ENCODE measurements at regions not wholly inside any gene's neighbourhood (a gene's known extent, or its start where the extent isn't known, plus 50 kb on each side); places are given as distances from the start of the nearest gene placed in this dataset.

GRCh38 chr6:169082093-169082492, 171.6 kb downstream of the THBS2 start:
- no peak for DNase-seq
- Mint-ChIP-seq H3K36me3 (ENCODE audit: low read depth) (no peaks in the 10 kb centered on the region), H3K27me3 (ENCODE audit: insufficient read depth) (no peaks in the 10 kb centered on the region), H3K4me3 (no peak overlapping the region), H3K4me1 (no peaks in the 10 kb centered on the region), H3K27ac (no peak overlapping the region), H3K9me3 (peaks cover 2% of the 10 kb centered on the region)
- no peak overlapping the region for H3K9ac ChIP-seq (ENCODE audit: extremely low read depth, low read length, poor library complexity, severe bottlenecking)
- H3K4me1 ChIP-seq (ENCODE audit: control insufficient read depth, insufficient read depth, low read length), result no peaks in the 10 kb centered on the region
- H3K27ac ChIP-seq (ENCODE audit: low read depth, low read length), result no peak overlapping the region
- H3K27me3 ChIP-seq (ENCODE audit: control insufficient read depth, insufficient read depth, low read length, poor library complexity, severe bottlenecking), result no peaks in the 10 kb centered on the region
- no peaks in the 10 kb centered on the region for H3K9me3 ChIP-seq (ENCODE audit: control insufficient read depth, low read length)
- TF ChIP-seq CTCF (conservative IDR thresholded peaks at IDR 0.05), result no peak
- no peak overlapping the region for H3K4me3 ChIP-seq (ENCODE audit: low read length)
- 88 to 96% methylated on average over 3 to 5 of the region's 5 CpGs for WGBS, 2 experiments (ENCODE audit: insufficient coverage in 1 of 2, insufficient read length in 1 of 2)
- H3K36me3 ChIP-seq (ENCODE audit: control insufficient read depth, insufficient read depth, low read length), result no peaks in the 10 kb centered on the region

GRCh38 chr6:169081248-169081647, 172.4 kb downstream of the THBS2 start:
- no peaks in the 10 kb centered on the region for H3K27me3 ChIP-seq (ENCODE audit: control insufficient read depth, insufficient read depth, low read length, poor library complexity, severe bottlenecking)
- WGBS, 2 experiments (ENCODE audit: insufficient coverage in 1 of 2, insufficient read length in 1 of 2), result 86 to 88% methylated on average over 1 to 3 of the region's 3 CpGs

GRCh38 chr6:169079650-169080049, 174.0 kb downstream of the THBS2 start:
- no peaks in the 10 kb centered on the region for H3K27me3 ChIP-seq (ENCODE audit: control insufficient read depth, insufficient read depth, low read length, poor library complexity, severe bottlenecking)
- H3K4me1 ChIP-seq (ENCODE audit: control insufficient read depth, insufficient read depth, low read length), result no peaks in the 10 kb centered on the region
- no peaks in the 10 kb centered on the region for H3K27me3 Mint-ChIP-seq (ENCODE audit: insufficient read depth)
- no peak overlapping the region for H3K9ac ChIP-seq (ENCODE audit: extremely low read depth, low read length, poor library complexity, severe bottlenecking)
- no peak overlapping the region for H3K27ac Mint-ChIP-seq
- 83 to 84% methylated on average over 1 to 3 of the region's 3 CpGs for WGBS, 2 experiments (ENCODE audit: insufficient coverage in 1 of 2, insufficient read length in 1 of 2)
- H3K27ac ChIP-seq (ENCODE audit: low read depth, low read length), result no peak overlapping the region
- H3K4me3 Mint-ChIP-seq, result no peak overlapping the region
- no peaks in the 10 kb centered on the region for H3K4me1 Mint-ChIP-seq
- DNase-seq, result no peak
- H3K36me3 ChIP-seq (ENCODE audit: control insufficient read depth, insufficient read depth, low read length), result no peaks in the 10 kb centered on the region
- TF ChIP-seq CTCF (conservative IDR thresholded peaks at IDR 0.05), result no peak
- H3K4me3 ChIP-seq (ENCODE audit: low read length), result no peak overlapping the region
- no peaks in the 10 kb centered on the region for H3K36me3 Mint-ChIP-seq (ENCODE audit: low read depth)
- H3K9me3 Mint-ChIP-seq, result no peaks in the 10 kb centered on the region
- no peaks in the 10 kb centered on the region for H3K9me3 ChIP-seq (ENCODE audit: control insufficient read depth, low read length)

More at GRCh38 chr6:169081248-169081647, 172.4 kb downstream of the THBS2 start:
- no peak overlapping the region for H3K4me3 Mint-ChIP-seq
- Histone ChIP-seq H3K36me3 (ENCODE audit: control insufficient read depth, insufficient read depth, low read length) (no peaks in the 10 kb centered on the region), H3K4me1 (ENCODE audit: control insufficient read depth, insufficient read depth, low read length) (no peaks in the 10 kb centered on the region), H3K27ac (ENCODE audit: low read depth, low read length) (no peak overlapping the region), H3K9me3 (ENCODE audit: control insufficient read depth, low read length) (no peaks in the 10 kb centered on the region), H3K9ac (ENCODE audit: extremely low read depth, low read length, poor library complexity, severe bottlenecking) (no peak overlapping the region), H3K4me3 (ENCODE audit: low read length) (no peak overlapping the region)
- no peaks in the 10 kb centered on the region for H3K27me3 Mint-ChIP-seq (ENCODE audit: insufficient read depth)
- no peak for DNase-seq
- H3K9me3 Mint-ChIP-seq, result no peaks in the 10 kb centered on the region
- H3K27ac Mint-ChIP-seq, result no peak overlapping the region
- TF ChIP-seq CTCF (conservative IDR thresholded peaks at IDR 0.05), result no peak
- no peaks in the 10 kb centered on the region for H3K4me1 Mint-ChIP-seq
- no peaks in the 10 kb centered on the region for H3K36me3 Mint-ChIP-seq (ENCODE audit: low read depth)

Data from endodermal cell (in vitro differentiated cells).